Activated CD4-positive, CD25-positive, alpha-beta regulatory T cell treated with anti-CD3 and anti-CD28 coated beads, Interleukin-2, amount 50 U/mL, for 72 hours (primary cell): ENCODE measurements at regions not wholly inside any gene's neighbourhood (a gene's known extent, or its start where the extent isn't known, plus 50 kb on each side); places are given as distances from the start of the nearest gene placed in this dataset.

ENCODE experiments used
- DNase-seq: peaks from one replicate; pipeline ENCODE4 v3.0.0; 2021

DNA sequence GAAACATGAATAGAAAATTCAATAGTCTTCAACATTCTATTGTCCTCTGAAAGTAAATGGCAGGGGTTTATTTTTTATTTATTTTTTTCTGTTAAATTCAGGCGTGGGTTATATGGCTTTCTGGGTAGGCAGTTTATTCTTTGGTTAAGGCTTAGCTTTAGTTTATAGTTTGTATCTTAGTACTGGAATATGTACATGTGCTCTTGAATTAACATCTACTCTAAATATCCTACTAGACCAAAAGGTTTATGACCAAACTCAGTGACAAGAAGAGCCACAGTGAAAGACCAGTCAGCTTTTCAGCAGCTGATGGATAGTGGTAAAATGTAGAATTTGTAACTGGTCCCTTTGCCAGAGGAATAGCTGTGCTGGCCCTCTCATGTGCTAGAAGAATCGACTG, 62.0 kb upstream of the DAB2 start:
- DNase-seq, result no peak

DNA sequence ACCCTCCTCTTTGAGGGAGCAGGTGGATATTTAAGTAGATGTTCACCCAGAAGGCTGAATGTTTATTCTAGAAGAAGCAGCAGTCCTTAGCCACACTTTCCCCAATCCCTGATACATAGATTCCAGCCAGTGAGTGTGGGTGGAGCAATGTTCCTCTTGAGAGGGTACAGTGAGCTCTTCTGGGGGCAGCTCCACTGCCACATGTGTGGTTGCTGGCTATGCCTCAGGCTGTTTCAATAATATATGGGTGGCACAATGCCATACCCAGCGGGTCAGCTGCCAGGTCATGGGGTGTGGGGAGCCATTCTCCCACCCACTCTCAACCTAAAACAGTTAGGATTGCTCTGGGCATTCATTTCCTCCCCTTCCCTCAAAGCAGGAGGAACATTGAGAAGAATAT, 61.6 kb upstream of the DAB2 start:
- no peak for DNase-seq

DNA sequence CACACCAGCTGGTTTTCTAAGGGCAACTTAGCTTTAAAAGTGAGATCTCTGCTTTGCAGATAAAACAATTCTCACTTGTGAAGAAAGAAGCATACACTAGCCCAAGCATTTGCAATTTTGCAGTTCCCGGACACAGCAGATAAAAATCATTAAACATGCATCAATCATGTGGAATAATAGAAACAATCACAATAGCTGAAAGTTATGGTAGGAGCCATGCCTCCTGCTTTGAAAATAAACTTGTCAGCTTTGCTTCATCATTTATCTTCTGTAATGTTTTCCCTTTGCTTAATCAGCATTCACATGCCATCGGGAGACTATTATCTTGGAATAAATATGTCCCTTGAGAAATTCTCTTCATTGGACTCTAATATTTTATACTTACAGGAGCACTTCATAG, 60.3 kb upstream of the DAB2 start:
- DNase-seq, result no peak

- no peak for DNase-seq
These were observed 59.9 kb upstream of the DAB2 start for GRCh38 chr5:39484673-39485072.

GRCh38 chr5:39482098-39482497, 57.3 kb upstream of the DAB2 start:
- DNase-seq, result no peak

GRCh38 chr5:39479537-39479936, 54.8 kb upstream of the DAB2 start:
- no peak for DNase-seq

DNA sequence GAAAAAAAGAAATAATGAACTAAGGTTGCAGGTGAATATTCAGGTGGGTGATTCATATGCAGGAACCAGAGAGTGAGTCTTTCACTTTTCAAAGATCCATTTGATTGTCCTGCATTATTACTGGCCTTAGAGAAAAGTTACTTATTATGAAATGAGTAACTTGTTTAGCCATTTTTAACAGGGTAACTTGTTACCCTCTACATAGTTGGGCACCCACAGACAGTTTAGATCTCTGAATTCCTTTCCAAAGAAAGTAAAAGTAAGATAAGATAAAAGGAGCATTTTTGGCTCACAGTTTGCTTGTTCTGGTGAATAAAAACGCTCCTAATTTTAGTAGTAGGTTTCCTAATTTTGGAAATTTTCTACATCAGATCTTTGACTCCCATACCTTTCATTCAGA, 54.1 kb upstream of the DAB2 start:
- DNase-seq, result no peak

DNA sequence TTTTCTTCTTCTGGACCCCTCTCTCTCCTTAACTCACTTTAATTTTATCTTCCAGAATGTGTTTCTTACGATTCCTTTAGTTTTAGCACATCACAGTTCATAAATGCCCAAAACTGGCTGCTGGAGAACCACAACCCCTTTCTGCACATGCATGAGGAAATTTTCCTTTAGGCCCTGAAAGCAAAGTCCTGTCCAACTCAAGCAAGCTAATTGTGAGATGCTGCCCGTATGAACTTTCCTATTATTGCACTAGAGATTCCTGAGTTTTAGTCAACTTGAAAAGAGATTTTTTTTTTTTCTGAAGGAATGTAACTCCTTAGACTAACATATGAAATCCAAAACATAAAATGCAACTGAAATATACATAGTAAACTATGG, 52.1 kb upstream of the DAB2 start:
- DNase-seq, result no peak

GRCh38 chr5:39475881-39476842, 51.4 kb upstream of the DAB2 start:
- DNase-seq, result no peak

DNA sequence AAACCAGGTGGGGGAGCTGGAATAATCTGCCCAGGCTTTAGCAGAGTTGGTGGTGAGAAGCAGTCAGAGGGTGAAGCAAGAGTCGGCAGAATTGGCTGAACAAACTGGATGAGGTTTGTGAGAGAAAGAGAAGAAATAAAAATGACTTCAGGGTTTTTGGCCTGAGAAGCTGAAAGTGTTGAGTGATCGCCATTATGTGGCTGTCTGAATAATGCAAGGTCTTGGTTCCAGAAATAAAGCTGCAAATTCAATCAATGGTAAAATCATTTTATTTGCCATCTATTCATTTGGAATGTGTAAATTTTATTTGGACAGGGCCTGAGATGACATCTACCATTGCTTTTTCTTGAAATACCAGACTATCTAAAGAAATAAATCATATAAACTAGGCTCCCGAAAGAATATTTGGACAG, 50.4 kb upstream of the DAB2 start:
- DNase-seq, result no peak
